GM12878 (cell line): ENCODE measurements at regions not wholly inside any gene's neighbourhood (a gene's known extent, or its start where the extent isn't known, plus 50 kb on each side); places are given as distances from the start of the nearest gene placed in this dataset.

Experiments used
- TCF3 ChIP-seq: IDR thresholded peaks from 2 replicates; pipeline ENCODE4 v1.6.1; 2012; ENCODE audit warnings: low read depth, mild to moderate bottlenecking, low read length, borderline replicate concordance; ENCODE audit not compliant: insufficient read depth
- TF ChIP-seq, protein P1 (sequence below): fragments of 450-650 bp; formaldehyde crosslinking; IDR thresholded peaks from 2 replicates; pipeline ENCODE4 v1.5.0; 2022; ENCODE audit warnings: mild to moderate bottlenecking, missing genetic modification characterization
- TF ChIP-seq, protein P2 (sequence below): fragments of 450-650 bp; IDR thresholded peaks from 2 replicates; pipeline ENCODE4 v1.6.1; 2017; ENCODE audit warnings: mild to moderate bottlenecking, moderate library complexity
- TF ChIP-seq, protein P3 (sequence below): IDR thresholded peaks from 2 replicates; pipeline ENCODE4 v1.6.1; 2012; ENCODE audit warnings: low read length, inconsistent platforms
- TF ChIP-seq, protein P4 (sequence below): fragments of 150-350 bp; IDR thresholded peaks from 2 replicates; pipeline ENCODE4 v1.6.1; 2014; ENCODE audit warnings: mild to moderate bottlenecking, low read depth, low read length

DNA sequence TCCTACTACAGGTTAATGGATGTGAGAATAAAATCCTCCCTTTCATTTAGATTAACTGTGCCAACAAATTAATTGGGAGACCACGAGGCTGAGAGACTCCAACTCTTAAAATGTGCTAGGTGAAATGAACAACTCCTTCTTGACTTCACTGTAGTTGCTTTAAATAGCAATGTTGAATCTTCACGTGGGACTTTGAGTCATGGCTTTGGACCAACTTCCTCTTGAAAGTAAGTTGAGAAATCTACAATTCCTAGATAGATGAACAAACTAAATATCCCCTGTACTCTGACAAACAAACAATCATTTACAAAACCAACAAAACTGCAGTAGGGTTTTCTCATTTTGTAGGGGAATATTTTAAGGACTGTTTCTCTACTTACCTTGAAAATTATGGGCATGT is 291.9 kb upstream of the SPRED2 start (continued):
- TF ChIP-seq, protein P1, sequence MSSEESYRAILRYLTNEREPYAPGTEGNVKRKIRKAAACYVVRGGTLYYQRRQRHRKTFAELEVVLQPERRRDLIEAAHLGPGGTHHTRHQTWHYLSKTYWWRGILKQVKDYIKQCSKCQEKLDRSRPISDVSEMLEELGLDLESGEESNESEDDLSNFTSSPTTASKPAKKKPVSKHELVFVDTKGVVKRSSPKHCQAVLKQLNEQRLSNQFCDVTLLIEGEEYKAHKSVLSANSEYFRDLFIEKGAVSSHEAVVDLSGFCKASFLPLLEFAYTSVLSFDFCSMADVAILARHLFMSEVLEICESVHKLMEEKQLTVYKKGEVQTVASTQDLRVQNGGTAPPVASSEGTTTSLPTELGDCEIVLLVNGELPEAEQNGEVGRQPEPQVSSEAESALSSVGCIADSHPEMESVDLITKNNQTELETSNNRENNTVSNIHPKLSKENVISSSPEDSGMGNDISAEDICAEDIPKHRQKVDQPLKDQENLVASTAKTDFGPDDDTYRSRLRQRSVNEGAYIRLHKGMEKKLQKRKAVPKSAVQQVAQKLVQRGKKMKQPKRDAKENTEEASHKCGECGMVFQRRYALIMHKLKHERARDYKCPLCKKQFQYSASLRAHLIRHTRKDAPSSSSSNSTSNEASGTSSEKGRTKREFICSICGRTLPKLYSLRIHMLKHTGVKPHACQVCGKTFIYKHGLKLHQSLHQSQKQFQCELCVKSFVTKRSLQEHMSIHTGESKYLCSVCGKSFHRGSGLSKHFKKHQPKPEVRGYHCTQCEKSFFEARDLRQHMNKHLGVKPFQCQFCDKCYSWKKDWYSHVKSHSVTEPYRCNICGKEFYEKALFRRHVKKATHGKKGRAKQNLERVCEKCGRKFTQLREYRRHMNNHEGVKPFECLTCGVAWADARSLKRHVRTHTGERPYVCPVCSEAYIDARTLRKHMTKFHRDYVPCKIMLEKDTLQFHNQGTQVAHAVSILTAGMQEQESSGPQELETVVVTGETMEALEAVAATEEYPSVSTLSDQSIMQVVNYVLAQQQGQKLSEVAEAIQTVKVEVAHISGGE (CRISPR knock-in tag): no peak
- TF ChIP-seq TCF3: no peak
- TF ChIP-seq, protein P2, sequence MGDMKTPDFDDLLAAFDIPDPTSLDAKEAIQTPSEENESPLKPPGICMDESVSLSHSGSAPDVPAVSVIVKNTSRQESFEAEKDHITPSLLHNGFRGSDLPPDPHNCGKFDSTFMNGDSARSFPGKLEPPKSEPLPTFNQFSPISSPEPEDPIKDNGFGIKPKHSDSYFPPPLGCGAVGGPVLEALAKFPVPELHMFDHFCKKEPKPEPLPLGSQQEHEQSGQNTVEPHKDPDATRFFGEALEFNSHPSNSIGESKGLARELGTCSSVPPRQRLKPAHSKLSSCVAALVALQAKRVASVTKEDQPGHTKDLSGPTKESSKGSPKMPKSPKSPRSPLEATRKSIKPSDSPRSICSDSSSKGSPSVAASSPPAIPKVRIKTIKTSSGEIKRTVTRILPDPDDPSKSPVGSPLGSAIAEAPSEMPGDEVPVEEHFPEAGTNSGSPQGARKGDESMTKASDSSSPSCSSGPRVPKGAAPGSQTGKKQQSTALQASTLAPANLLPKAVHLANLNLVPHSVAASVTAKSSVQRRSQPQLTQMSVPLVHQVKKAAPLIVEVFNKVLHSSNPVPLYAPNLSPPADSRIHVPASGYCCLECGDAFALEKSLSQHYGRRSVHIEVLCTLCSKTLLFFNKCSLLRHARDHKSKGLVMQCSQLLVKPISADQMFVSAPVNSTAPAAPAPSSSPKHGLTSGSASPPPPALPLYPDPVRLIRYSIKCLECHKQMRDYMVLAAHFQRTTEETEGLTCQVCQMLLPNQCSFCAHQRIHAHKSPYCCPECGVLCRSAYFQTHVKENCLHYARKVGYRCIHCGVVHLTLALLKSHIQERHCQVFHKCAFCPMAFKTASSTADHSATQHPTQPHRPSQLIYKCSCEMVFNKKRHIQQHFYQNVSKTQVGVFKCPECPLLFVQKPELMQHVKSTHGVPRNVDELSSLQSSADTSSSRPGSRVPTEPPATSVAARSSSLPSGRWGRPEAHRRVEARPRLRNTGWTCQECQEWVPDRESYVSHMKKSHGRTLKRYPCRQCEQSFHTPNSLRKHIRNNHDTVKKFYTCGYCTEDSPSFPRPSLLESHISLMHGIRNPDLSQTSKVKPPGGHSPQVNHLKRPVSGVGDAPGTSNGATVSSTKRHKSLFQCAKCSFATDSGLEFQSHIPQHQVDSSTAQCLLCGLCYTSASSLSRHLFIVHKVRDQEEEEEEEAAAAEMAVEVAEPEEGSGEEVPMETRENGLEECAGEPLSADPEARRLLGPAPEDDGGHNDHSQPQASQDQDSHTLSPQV: no peak
- TF ChIP-seq, protein P3, sequence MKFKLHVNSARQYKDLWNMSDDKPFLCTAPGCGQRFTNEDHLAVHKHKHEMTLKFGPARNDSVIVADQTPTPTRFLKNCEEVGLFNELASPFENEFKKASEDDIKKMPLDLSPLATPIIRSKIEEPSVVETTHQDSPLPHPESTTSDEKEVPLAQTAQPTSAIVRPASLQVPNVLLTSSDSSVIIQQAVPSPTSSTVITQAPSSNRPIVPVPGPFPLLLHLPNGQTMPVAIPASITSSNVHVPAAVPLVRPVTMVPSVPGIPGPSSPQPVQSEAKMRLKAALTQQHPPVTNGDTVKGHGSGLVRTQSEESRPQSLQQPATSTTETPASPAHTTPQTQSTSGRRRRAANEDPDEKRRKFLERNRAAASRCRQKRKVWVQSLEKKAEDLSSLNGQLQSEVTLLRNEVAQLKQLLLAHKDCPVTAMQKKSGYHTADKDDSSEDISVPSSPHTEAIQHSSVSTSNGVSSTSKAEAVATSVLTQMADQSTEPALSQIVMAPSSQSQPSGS: no peak
- TF ChIP-seq, protein P4, sequence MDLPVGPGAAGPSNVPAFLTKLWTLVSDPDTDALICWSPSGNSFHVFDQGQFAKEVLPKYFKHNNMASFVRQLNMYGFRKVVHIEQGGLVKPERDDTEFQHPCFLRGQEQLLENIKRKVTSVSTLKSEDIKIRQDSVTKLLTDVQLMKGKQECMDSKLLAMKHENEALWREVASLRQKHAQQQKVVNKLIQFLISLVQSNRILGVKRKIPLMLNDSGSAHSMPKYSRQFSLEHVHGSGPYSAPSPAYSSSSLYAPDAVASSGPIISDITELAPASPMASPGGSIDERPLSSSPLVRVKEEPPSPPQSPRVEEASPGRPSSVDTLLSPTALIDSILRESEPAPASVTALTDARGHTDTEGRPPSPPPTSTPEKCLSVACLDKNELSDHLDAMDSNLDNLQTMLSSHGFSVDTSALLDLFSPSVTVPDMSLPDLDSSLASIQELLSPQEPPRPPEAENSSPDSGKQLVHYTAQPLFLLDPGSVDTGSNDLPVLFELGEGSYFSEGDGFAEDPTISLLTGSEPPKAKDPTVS: no peak
